HL-60 (cell line): ENCODE measurements at regions not wholly inside any gene's neighbourhood (a gene's known extent, or its start where the extent isn't known, plus 50 kb on each side); places are given as distances from the start of the nearest gene placed in this dataset.
A peak's percentile ranks its signal among the peaks of the same experiment; 100 is the strongest.

Source experiments
- CTCF ChIP-seq: IDR thresholded peaks from one replicate; pipeline ENCODE4 v1.5.1; 2011; ENCODE audit warnings: low read length, control low read depth, inconsistent platforms; ENCODE audit not compliant: insufficient read depth
- GABPA ChIP-seq: IDR thresholded peaks from 2 replicates; pipeline ENCODE4 v1.6.1; 2012; ENCODE audit warnings: low read depth
- POLR2AphosphoS5 ChIP-seq: IDR thresholded peaks from 2 replicates; pipeline ENCODE4 v1.6.1; 2012; ENCODE audit warnings: low read depth
- REST ChIP-seq: IDR thresholded peaks from 2 replicates; pipeline ENCODE4 v1.6.1; 2012; ENCODE audit warnings: low read depth; ENCODE audit not compliant: insufficient replicate concordance
- SPI1 ChIP-seq: IDR thresholded peaks from 2 replicates; pipeline ENCODE4 v1.6.1; 2012; ENCODE audit warnings: low read depth, mild to moderate bottlenecking, borderline replicate concordance

- peak; percentile 19 for TF ChIP-seq CTCF
- no peak for TF ChIP-seq GABPA
- no peak for TF ChIP-seq REST
- no peak for TF ChIP-seq POLR2AphosphoS5
- no peak for TF ChIP-seq SPI1
These were observed 64.1 kb downstream of the ZNF641 start for GRCh38 chr12:48286665-48287064.
